Keratinocyte (primary cell): ENCODE measurements at regions not wholly inside any gene's neighbourhood (a gene's known extent, or its start where the extent isn't known, plus 50 kb on each side); places are given as distances from the start of the nearest gene placed in this dataset.

Source experiments
- DNase-seq: peaks from one replicate; pipeline ENCODE4 v3.0.0-alpha.2; 2011; ENCODE audit warnings: low read depth, missing footprints, low spot score
- FAIRE-seq: peaks from 2 replicates; lab custom pipeline; 2011; peaks lifted over from hg19 to GRCh38; lab: Jason Lieb, UNC
- H2AFZ ChIP-seq: 2 replicates; pipeline ENCODE4 v1.6.0; 2012; ENCODE audit warnings: low read length, control low read depth, inconsistent platforms; ENCODE audit not compliant: control insufficient read depth
- H3K27ac ChIP-seq: 2 replicates; pipeline ENCODE4 v1.5.1; 2011; ENCODE audit warnings: low read length; ENCODE audit not compliant: control insufficient read depth, insufficient read depth
- H3K27me3 ChIP-seq: 3 replicates; pipeline ENCODE4 v1.6.0; 2011; ENCODE audit warnings: low read length; ENCODE audit not compliant: control insufficient read depth, insufficient read depth; ENCODE audit errors: extremely low read depth
- H3K36me3 ChIP-seq, 2 experiments: 2 replicates in 1 of 2; 3 replicates in 1 of 2; pipeline ENCODE4 v1.5.1; 2011; ENCODE audit warnings: low read length in 2 of 2, mild to moderate bottlenecking in 1 of 2; ENCODE audit not compliant: control insufficient read depth in 2 of 2, insufficient read depth in 2 of 2; ENCODE audit errors: extremely low read depth in 1 of 2
- H3K4me1 ChIP-seq: 3 replicates; pipeline ENCODE4 v1.5.1; 2011; ENCODE audit warnings: low read length; ENCODE audit not compliant: control insufficient read depth, insufficient read depth; ENCODE audit errors: extremely low read depth
- H3K4me2 ChIP-seq: 3 replicates; pipeline ENCODE4 v1.6.0; 2011; ENCODE audit warnings: low read depth, low read length; ENCODE audit not compliant: control insufficient read depth, insufficient read depth; ENCODE audit errors: extremely low read depth
- H3K4me3 ChIP-seq, 3 experiments: fragments of 200-600 bp in 1 of 3; sonication (generic) in 1 of 3; 2 replicates in 2 of 3; 3 replicates in 1 of 3; pipeline ENCODE4 v1.5.1; 2011 to 2016; ENCODE audit warnings: low read length in 3 of 3, mild to moderate bottlenecking in 3 of 3, control low read depth in 2 of 3, inconsistent platforms in 1 of 3, low read depth in 1 of 3, mixed read lengths in 1 of 3, mixed run types in 1 of 3, moderate library complexity in 1 of 3; ENCODE audit not compliant: control insufficient read depth in 2 of 3, insufficient read depth in 2 of 3; ENCODE audit errors: extremely low read depth in 1 of 3
- H3K79me2 ChIP-seq: 2 replicates; pipeline ENCODE4 v1.6.0; 2012; ENCODE audit warnings: low read length; ENCODE audit not compliant: control insufficient read depth, insufficient read depth
- H3K9ac ChIP-seq: 3 replicates; pipeline ENCODE4 v1.6.0; 2011; ENCODE audit warnings: low read length; ENCODE audit not compliant: control insufficient read depth, insufficient read depth; ENCODE audit errors: extremely low read depth
- H3K9me1 ChIP-seq: 3 replicates; pipeline ENCODE4 v1.6.0; 2011; ENCODE audit warnings: low read length; ENCODE audit not compliant: control insufficient read depth, insufficient read depth; ENCODE audit errors: extremely low read depth
- H3K9me3 ChIP-seq: 2 replicates; pipeline ENCODE4 v1.5.1; 2012; ENCODE audit warnings: low read depth, low read length; ENCODE audit not compliant: control insufficient read depth
- H4K20me1 ChIP-seq: 3 replicates; pipeline ENCODE4 v1.6.0; 2011; ENCODE audit warnings: low read length; ENCODE audit not compliant: control insufficient read depth, insufficient read depth; ENCODE audit errors: extremely low read depth
- CTCF ChIP-seq, 3 experiments: IDR thresholded peaks in 1 of 3; conservative IDR thresholded peaks in 1 of 3; optimal IDR thresholded peaks in 1 of 3; 2 replicates in 2 of 3; 3 replicates in 1 of 3; pipeline versions ENCODE3 to v1.5.1; 2011; ENCODE audit warnings: low read length in 3 of 3, mild to moderate bottlenecking in 3 of 3, moderate library complexity in 2 of 3, control low read depth in 1 of 3, inconsistent platforms in 1 of 3; ENCODE audit not compliant: insufficient read depth in 2 of 3; ENCODE audit errors: extremely low read depth in 1 of 3
- EZH2 ChIP-seq: IDR thresholded peaks from one replicate; pipeline ENCODE4 v1.6.1; 2012; ENCODE audit warnings: inconsistent platforms, mild to moderate bottlenecking, low read length, moderate library complexity
- dilution Hi-C: fragments of 300-500 bp; cut with MboI; formaldehyde crosslinking; loops from one replicate; pipeline ENCODE4 v1.7.0; 2020; ENCODE audit warnings: low sequenced_read_pairs; ENCODE audit not compliant: extremely low pct_ligation_motif_present

- no peaks in the 10 kb centered on the region for H3K27me3 ChIP-seq
- FAIRE-seq: no peak
Measured at GRCh38 chr3:162628531-162628930, 1131.9 kb downstream of the OTOL1 start.

GRCh38 chr3:162629372-162629771, 1132.8 kb downstream of the OTOL1 start:
- dilution Hi-C loops: no loop called here
- H3K79me2 ChIP-seq: no peaks in the 10 kb centered on the region
- DNase-seq (no peak), FAIRE-seq (no peak)
- H3K4me1 ChIP-seq: no peaks in the 10 kb centered on the region
- H3K9ac ChIP-seq: no peak overlapping the region
- H3K27me3 ChIP-seq: no peaks in the 10 kb centered on the region
- H3K27ac ChIP-seq: no peak overlapping the region
- TF ChIP-seq CTCF (optimal IDR thresholded peaks at IDR 0.05 in 1 of 3, IDR thresholded peaks at IDR 0.05 in 1 of 3, conservative IDR thresholded peaks at IDR 0.05 in 1 of 3; ENCODE audit: extremely low read depth in 1 of 3, insufficient read depth in 2 of 3, low read length in 3 of 3) (no peak), EZH2 (no peak)
- no peaks in the 10 kb centered on the region for H3K36me3 ChIP-seq
- H3K9me3 ChIP-seq: no peaks in the 10 kb centered on the region
- H3K9me1 ChIP-seq: no peaks in the 10 kb centered on the region
- no peak overlapping the region for H3K4me2 ChIP-seq
- H4K20me1 ChIP-seq: no peaks in the 10 kb centered on the region
- no peak overlapping the region for H3K4me3 ChIP-seq
- H2AFZ ChIP-seq: no peak overlapping the region

More at GRCh38 chr3:162628531-162628930, 1131.9 kb downstream of the OTOL1 start:
- dilution Hi-C loops: no loop called here
- H3K4me3 ChIP-seq: no peak overlapping the region
- H3K4me1 ChIP-seq: no peaks in the 10 kb centered on the region
- H3K9me1 ChIP-seq: no peaks in the 10 kb centered on the region
- H4K20me1 ChIP-seq: no peaks in the 10 kb centered on the region
- H3K9me3 ChIP-seq: no peaks in the 10 kb centered on the region
- DNase-seq: no peak
- H3K27ac ChIP-seq: no peak overlapping the region
- no peak overlapping the region for H3K9ac ChIP-seq
- H3K36me3 ChIP-seq: no peaks in the 10 kb centered on the region
- no peak overlapping the region for H2AFZ ChIP-seq
- no peak for TF ChIP-seq CTCF (optimal IDR thresholded peaks at IDR 0.05 in 1 of 3, IDR thresholded peaks at IDR 0.05 in 1 of 3, conservative IDR thresholded peaks at IDR 0.05 in 1 of 3; ENCODE audit: extremely low read depth in 1 of 3, insufficient read depth in 2 of 3, low read length in 3 of 3)
- no peak for TF ChIP-seq EZH2
- H3K79me2 ChIP-seq: no peaks in the 10 kb centered on the region
- H3K4me2 ChIP-seq: no peak overlapping the region
